Vagina (tissue), 2 donors: ENCODE measurements at regions not wholly inside any gene's neighbourhood (a gene's known extent, or its start where the extent isn't known, plus 50 kb on each side); places are given as distances from the start of the nearest gene placed in this dataset.

Experiments used
- DNase-seq, 2 donors: peaks; one replicate each; pipeline ENCODE4 v3.0.0-alpha.2; 2017; ENCODE audit errors: extremely low spot score in 2 of 2
- H3K27ac ChIP-seq: fragments of 200-600 bp; sonication (generic); one replicate; pipeline ENCODE4 v1.5.1; 2019
- H3K27me3 ChIP-seq: fragments of 200-600 bp; sonication (generic); one replicate; pipeline ENCODE4 v1.5.1; 2019
- H3K36me3 ChIP-seq, 2 donors: fragments of 200-600 bp; sonication (generic); one replicate each; pipeline ENCODE4 v1.5.1; 2017 to 2019
- H3K4me1 ChIP-seq: fragments of 200-600 bp; sonication (generic); one replicate; pipeline ENCODE4 v1.5.1; 2019
- H3K4me3 ChIP-seq, 2 donors: fragments of 200-600 bp; sonication (generic); 1 replicate in 1 of 2; 2 replicates in 1 of 2; pipeline ENCODE4 v1.5.1; 2016 to 2019
- H3K9me3 ChIP-seq: fragments of 200-600 bp; sonication (generic); one replicate; pipeline ENCODE4 v1.5.1; 2019
- CTCF ChIP-seq, 3 experiments: fragments of 450-650 bp in 2 of 3; fragments of 200-600 bp in 1 of 3; sonication (generic) in 1 of 3; IDR thresholded peaks; one replicate each; pipeline ENCODE4 v1.5.1; 2017 to 2019; ENCODE audit warnings: antibody characterized with exemption in 3 of 3, mild to moderate bottlenecking in 2 of 3, moderate library complexity in 2 of 3
- POLR2A ChIP-seq, 2 donors: fragments of 450-650 bp; IDR thresholded peaks; one replicate each; pipeline ENCODE4 v1.6.1; 2017; ENCODE audit warnings: antibody characterized with exemption in 2 of 2, mild to moderate bottlenecking in 2 of 2, moderate library complexity in 2 of 2
- POLR2AphosphoS5 ChIP-seq, 2 donors: sonication (generic); formaldehyde crosslinking; IDR thresholded peaks; one replicate each; pipeline ENCODE4 v1.9.0; 2017; ENCODE audit warnings: antibody characterized with exemption in 2 of 2, mild to moderate bottlenecking in 2 of 2, low read depth in 1 of 2; ENCODE audit not compliant: insufficient read depth in 1 of 2
- intact Hi-C: fragments of 100-400 bp; cut with DNase I; formaldehyde crosslinking; loops from one replicate; pipeline ENCODE4 v1.15.1; 2023

GRCh38 chr10:88095778-88096431 is 232.5 kb downstream of the PTEN start:
- Histone ChIP-seq H3K36me3 (no peaks in the 10 kb centered on the region), H3K9me3 (no peaks in the 10 kb centered on the region), H3K4me3 (no peak overlapping the region), H3K27ac (no peak overlapping the region), H3K27me3 (no peaks in the 10 kb centered on the region), H3K4me1 (peaks cover 15% of the 10 kb centered on the region)
- intact Hi-C loops: no loop called here
- TF ChIP-seq POLR2A (IDR thresholded peaks at IDR 0.05): no peak
- TF ChIP-seq CTCF (IDR thresholded peaks at IDR 0.05): no peak
- no peak for TF ChIP-seq POLR2AphosphoS5 (IDR thresholded peaks at IDR 0.05; ENCODE audit: insufficient read depth in 1 of 2, low read depth in 1 of 2)
- no peak for DNase-seq

GRCh38 chr10:88097092-88097516 is 233.7 kb downstream of the PTEN start:
- no peak for DNase-seq
- intact Hi-C loops: no loop called here

GRCh38 chr10:88097536-88097935 is 234.1 kb downstream of the PTEN start:
- DNase-seq: no peak
- H3K27ac ChIP-seq: no peak overlapping the region
- H3K27me3 ChIP-seq: no peaks in the 10 kb centered on the region
- peaks cover 15% of the 10 kb centered on the region for H3K4me1 ChIP-seq
- no peaks in the 10 kb centered on the region for H3K9me3 ChIP-seq
- intact Hi-C loops: no loop called here
- TF ChIP-seq POLR2A (IDR thresholded peaks at IDR 0.05) (no peak), POLR2AphosphoS5 (IDR thresholded peaks at IDR 0.05; ENCODE audit: insufficient read depth in 1 of 2, low read depth in 1 of 2) (no peak), CTCF (IDR thresholded peaks at IDR 0.05) (no peak)
- no peak overlapping the region for H3K4me3 ChIP-seq
- no peaks in the 10 kb centered on the region for H3K36me3 ChIP-seq

More at GRCh38 chr10:88097092-88097516, 233.7 kb downstream of the PTEN start:
- no peak overlapping the region for H3K4me3 ChIP-seq
- no peak for TF ChIP-seq POLR2AphosphoS5 (IDR thresholded peaks at IDR 0.05; ENCODE audit: insufficient read depth in 1 of 2, low read depth in 1 of 2)
- no peak for TF ChIP-seq POLR2A (IDR thresholded peaks at IDR 0.05)
- TF ChIP-seq CTCF (IDR thresholded peaks at IDR 0.05): no peak
- no peaks in the 10 kb centered on the region for H3K9me3 ChIP-seq
- H3K27me3 ChIP-seq: no peaks in the 10 kb centered on the region
- no peaks in the 10 kb centered on the region for H3K36me3 ChIP-seq
- H3K27ac ChIP-seq: no peak overlapping the region
- peaks cover 15% of the 10 kb centered on the region for H3K4me1 ChIP-seq

- no peaks in the 10 kb centered on the region for H3K36me3 ChIP-seq
- intact Hi-C loops: no loop called here
- no peak for TF ChIP-seq POLR2A (IDR thresholded peaks at IDR 0.05)
- no peak for TF ChIP-seq CTCF (IDR thresholded peaks at IDR 0.05)
- no peak for TF ChIP-seq POLR2AphosphoS5 (IDR thresholded peaks at IDR 0.05; ENCODE audit: insufficient read depth in 1 of 2, low read depth in 1 of 2)
- no peaks in the 10 kb centered on the region for H3K9me3 ChIP-seq
- DNase-seq: no peak
- no peak overlapping the region for H3K27ac ChIP-seq
- peaks cover 9% of the 10 kb centered on the region for H3K4me1 ChIP-seq
- no peak overlapping the region for H3K4me3 ChIP-seq
- no peaks in the 10 kb centered on the region for H3K27me3 ChIP-seq
These were observed 236.9 kb downstream of the PTEN start for GRCh38 chr10:88100281-88100680.

GRCh38 chr10:88101666-88102065 is 238.2 kb downstream of the PTEN start:
- TF ChIP-seq CTCF (IDR thresholded peaks at IDR 0.05): no peak
- TF ChIP-seq POLR2AphosphoS5 (IDR thresholded peaks at IDR 0.05; ENCODE audit: insufficient read depth in 1 of 2, low read depth in 1 of 2): no peak
- TF ChIP-seq POLR2A (IDR thresholded peaks at IDR 0.05): no peak
- intact Hi-C loops: no loop called here
- no peak for DNase-seq
- no peak overlapping the region for H3K4me3 ChIP-seq
- H3K27me3 ChIP-seq: no peaks in the 10 kb centered on the region
- H3K9me3 ChIP-seq: no peaks in the 10 kb centered on the region
- no peak overlapping the region for H3K27ac ChIP-seq
- H3K4me1 ChIP-seq: no peaks in the 10 kb centered on the region
- no peaks in the 10 kb centered on the region for H3K36me3 ChIP-seq
